ENCODE measurements at regions not wholly inside any gene's neighbourhood (a gene's known extent, or its start where the extent isn't known, plus 50 kb on each side); places are given as distances from the start of the nearest gene placed in this dataset.

DNA sequence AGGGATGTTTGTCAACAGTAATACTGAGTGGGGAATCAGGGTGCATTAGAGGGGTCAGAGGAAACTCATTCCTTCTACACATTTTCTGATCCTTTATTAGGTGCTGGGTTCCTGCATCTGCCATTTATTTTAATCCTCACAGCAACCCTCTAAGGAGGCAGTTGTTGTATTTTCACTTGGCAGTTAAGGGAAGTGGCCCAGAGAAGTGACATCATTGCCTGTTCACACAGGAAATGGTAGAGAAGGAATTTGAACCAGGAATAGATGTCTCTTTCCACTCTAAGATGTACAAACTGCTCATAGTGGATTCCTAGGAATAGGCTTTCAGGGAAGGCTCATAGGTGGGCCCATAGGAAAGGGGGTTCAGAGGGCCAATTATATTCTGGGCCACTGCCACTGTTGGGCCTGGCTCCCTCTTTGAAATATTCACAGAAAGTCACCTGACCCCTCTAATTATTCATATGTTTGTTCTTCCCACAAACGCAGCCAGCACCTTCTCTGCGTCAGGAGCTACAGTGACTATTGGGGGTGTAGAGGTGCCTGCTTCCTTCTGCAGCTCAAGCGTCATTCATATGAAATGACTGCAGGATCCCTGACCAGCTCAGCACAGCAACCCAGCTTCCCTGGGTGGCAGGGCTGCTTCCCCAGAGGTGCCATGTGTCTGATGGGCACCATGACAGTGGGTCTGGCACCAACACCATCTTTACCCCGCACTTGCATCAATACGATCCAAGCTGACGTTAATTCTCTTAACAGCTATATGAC lies 163.9 kb upstream of the SMAD3 start:
- TF ChIP-seq, protein P1, sequence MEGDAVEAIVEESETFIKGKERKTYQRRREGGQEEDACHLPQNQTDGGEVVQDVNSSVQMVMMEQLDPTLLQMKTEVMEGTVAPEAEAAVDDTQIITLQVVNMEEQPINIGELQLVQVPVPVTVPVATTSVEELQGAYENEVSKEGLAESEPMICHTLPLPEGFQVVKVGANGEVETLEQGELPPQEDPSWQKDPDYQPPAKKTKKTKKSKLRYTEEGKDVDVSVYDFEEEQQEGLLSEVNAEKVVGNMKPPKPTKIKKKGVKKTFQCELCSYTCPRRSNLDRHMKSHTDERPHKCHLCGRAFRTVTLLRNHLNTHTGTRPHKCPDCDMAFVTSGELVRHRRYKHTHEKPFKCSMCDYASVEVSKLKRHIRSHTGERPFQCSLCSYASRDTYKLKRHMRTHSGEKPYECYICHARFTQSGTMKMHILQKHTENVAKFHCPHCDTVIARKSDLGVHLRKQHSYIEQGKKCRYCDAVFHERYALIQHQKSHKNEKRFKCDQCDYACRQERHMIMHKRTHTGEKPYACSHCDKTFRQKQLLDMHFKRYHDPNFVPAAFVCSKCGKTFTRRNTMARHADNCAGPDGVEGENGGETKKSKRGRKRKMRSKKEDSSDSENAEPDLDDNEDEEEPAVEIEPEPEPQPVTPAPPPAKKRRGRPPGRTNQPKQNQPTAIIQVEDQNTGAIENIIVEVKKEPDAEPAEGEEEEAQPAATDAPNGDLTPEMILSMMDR (conservative IDR thresholded peaks at IDR 0.05; ENCODE audit: low read depth, low read length) = no peak
- TF ChIP-seq SMC3 (IDR thresholded peaks at IDR 0.05; ENCODE audit: low read depth, low read length) (no peak), RAD21 (IDR thresholded peaks at IDR 0.05; ENCODE audit: low read length) (no peak), FOS (IDR thresholded peaks at IDR 0.05; ENCODE audit: low read depth, low read length) (no peak), CEBPB (IDR thresholded peaks at IDR 0.05; ENCODE audit: low read depth, low read length) (no peak)
